GM12878 (cell line): ENCODE measurements at regions not wholly inside any gene's neighbourhood (a gene's known extent, or its start where the extent isn't known, plus 50 kb on each side); places are given as distances from the start of the nearest gene placed in this dataset.

ENCODE experiments used
- ATAC-seq: fragments of 200-7000 bp; cut with Tn5 transposase; 3 replicates; pipeline ENCODE4 v1.9.1; 2020; ENCODE audit warnings: mild to moderate bottlenecking, moderate library complexity
- BruUV-seq: library from RNA; stranded (reverse); fragments of 400-500 nt; replicated peaks from 2 replicates; lab custom pipeline; 2021; lab: Mats Ljungman, UMichigan
- CTCF ChIA-PET: fragments of 300-600 bp; sonication (Branson Sonifier 250); formaldehyde crosslinking; extraction: SDS; loops from one replicate; lab custom pipeline; 2021; ENCODE audit warnings: inconsistent platforms; lab: Yijun Ruan, JAX
- POLR2A ChIA-PET: fragments of 350-600 bp; formaldehyde crosslinking; extraction: SDS; loops from one replicate; lab custom pipeline; 2021; ENCODE audit warnings: inconsistent platforms; lab: Charles Lee
- RAD21 ChIA-PET: fragments of 300-600 bp; sonication (Branson Sonifier 250); formaldehyde crosslinking; loops from one replicate; lab custom pipeline; 2023; ENCODE audit warnings: antibody characterized with exemption; ENCODE audit not compliant: unreplicated experiment; lab: Charles Lee
- SMC1A ChIA-PET: fragments of 300-600 bp; sonication (Branson Sonifier 250); formaldehyde crosslinking; loops from one replicate; lab custom pipeline; 2023; ENCODE audit not compliant: unreplicated experiment, uncharacterized antibody; lab: Charles Lee
- DNase-seq: peaks from one replicate; pipeline ENCODE4 v3.0.0-alpha.2; 2011; ENCODE audit warnings: low read depth, low spot score
- FAIRE-seq: peaks from 3 replicates; lab custom pipeline; 2011; peaks lifted over from hg19 to GRCh38; lab: Jason Lieb, UNC
- H2AFZ ChIP-seq: 2 replicates; pipeline ENCODE4 v1.6.0; 2011; ENCODE audit warnings: low read depth, low read length, control low read depth; ENCODE audit not compliant: control insufficient read depth
- H3K27ac ChIP-seq: 2 replicates; pipeline ENCODE4 v1.5.1; 2011; ENCODE audit warnings: control low read depth; ENCODE audit not compliant: control insufficient read depth, insufficient read depth
- H3K27me3 ChIP-seq, 2 experiments: replicated peaks in 1 of 2; 2 replicates each; pipeline versions ENCODE4 v1.6.0 to v1.6.1; 2011; ENCODE audit warnings: low read length in 1 of 2; ENCODE audit not compliant: control insufficient read depth in 2 of 2, insufficient read depth in 2 of 2
- H3K36me3 ChIP-seq, 2 experiments: 2 replicates each; pipeline ENCODE4 v1.5.1; 2011; ENCODE audit warnings: low read length in 1 of 2; ENCODE audit not compliant: control insufficient read depth in 2 of 2, insufficient read depth in 2 of 2
- H3K4me1 ChIP-seq: 2 replicates; pipeline ENCODE4 v1.6.1; 2011; ENCODE audit warnings: mild to moderate bottlenecking, low read length, moderate library complexity, mixed read lengths; ENCODE audit not compliant: control insufficient read depth, insufficient read depth
- H3K4me2 ChIP-seq: 2 replicates; pipeline ENCODE4 v1.6.0; 2011; ENCODE audit warnings: control low read depth; ENCODE audit not compliant: control insufficient read depth, insufficient read depth
- H3K4me3 ChIP-seq: fragments of 200-600 bp; sonication (generic); 2 replicates; pipeline ENCODE4 v1.5.1; 2016
- H3K79me2 ChIP-seq: 2 replicates; pipeline ENCODE4 v1.6.0; 2011; ENCODE audit warnings: low read length; ENCODE audit not compliant: control insufficient read depth, insufficient read depth
- H3K9ac ChIP-seq: 2 replicates; pipeline ENCODE4 v1.8.0; 2011; ENCODE audit warnings: low read length, control low read depth, mixed read lengths; ENCODE audit not compliant: control insufficient read depth, insufficient read depth
- H3K9me3 ChIP-seq: replicated peaks from 3 replicates; pipeline ENCODE4 v1.5.1; 2011; ENCODE audit warnings: mild to moderate bottlenecking, low read length; ENCODE audit not compliant: control insufficient read depth, insufficient read depth
- H4K20me1 ChIP-seq: 2 replicates; pipeline ENCODE4 v1.6.0; 2011; ENCODE audit not compliant: control insufficient read depth, insufficient read depth
- BRCA1 ChIP-seq: IDR thresholded peaks from 2 replicates; pipeline ENCODE4 v1.6.1; 2011; ENCODE audit warnings: low read depth, low read length, improper control_type of control experiment
- SUPT20H ChIP-seq: IDR thresholded peaks from 2 replicates; pipeline ENCODE4 v1.6.1; 2011; ENCODE audit warnings: low read depth, mild to moderate bottlenecking, low read length, moderate library complexity, borderline replicate concordance; ENCODE audit not compliant: control insufficient read depth
- TCF7 ChIP-seq: IDR thresholded peaks from 2 replicates; pipeline ENCODE4 v1.6.1; 2014; ENCODE audit warnings: antibody characterized with exemption, borderline replicate concordance
- ZNF622 ChIP-seq: fragments of 450-650 bp; IDR thresholded peaks from 2 replicates; pipeline ENCODE4 v1.6.1; 2017; ENCODE audit warnings: mild to moderate bottlenecking, inconsistent platforms
- WGBS: methylation state at CpG from one replicate; pipeline ENCODE4 v1.1.6; 2016; ENCODE audit warnings: low lambda C conversion rate; ENCODE audit not compliant: insufficient replicate concordance, insufficient coverage; ENCODE audit errors: missing lambda C conversion rate; 5-methylcytosine and 5-hydroxymethylcytosine counted together
- in situ Hi-C: fragments of 300-500 bp; cut with MboI; formaldehyde crosslinking; loops from 9 replicates; pipeline ENCODE4 v1.14.3; 2018; ENCODE audit warnings: mixed read lengths
- intact Hi-C: fragments of 100-400 bp; cut with micrococcal nuclease; formaldehyde crosslinking; loops from one replicate; pipeline ENCODE4 v1.14.2; 2022; ENCODE audit not compliant: unreplicated experiment
- TF ChIP-seq, protein P1 (sequence below): fragments of 450-650 bp; IDR thresholded peaks from 2 replicates; pipeline ENCODE4 v1.6.1; 2018; ENCODE audit warnings: mild to moderate bottlenecking, low read depth, moderate library complexity; ENCODE audit not compliant: partially characterized antibody
- TF ChIP-seq, protein P2 (sequence below): fragments of 450-650 bp; IDR thresholded peaks from 2 replicates; pipeline ENCODE4 v1.6.1; 2018; ENCODE audit warnings: borderline replicate concordance, mild to moderate bottlenecking; ENCODE audit not compliant: partially characterized antibody

DNA sequence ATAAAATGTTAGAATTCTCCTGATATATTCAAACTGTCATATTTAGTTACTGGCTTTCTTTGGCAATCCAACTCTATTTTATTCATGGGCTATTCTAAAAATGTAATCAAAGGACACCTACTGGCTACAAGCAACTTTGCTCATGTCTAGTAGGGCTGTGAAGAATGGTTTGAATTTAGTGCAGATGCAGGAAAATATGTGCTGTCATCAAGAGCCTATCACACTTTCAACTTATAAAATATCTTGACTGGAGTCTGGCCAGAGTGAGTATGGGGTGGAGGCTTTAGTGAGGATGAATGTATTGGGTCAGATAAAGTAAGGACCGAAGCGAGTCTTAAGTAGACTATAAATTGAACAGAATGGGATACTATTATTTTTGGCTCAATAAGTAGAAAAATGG is 343.4 kb upstream of the SPRED2 start:
- BruUV-seq, result no TSS peak
- ATAC-seq, result no peak
- H3K27ac ChIP-seq, result no peak overlapping the region
- ChIA-PET POLR2A (no interaction called here), RAD21 (no interaction called here), SMC1A (no interaction called here), CTCF (no interaction called here)
- H3K36me3 ChIP-seq, result no peaks in the 10 kb centered on the region
- no peaks in the 10 kb centered on the region for H4K20me1 ChIP-seq
- no peak overlapping the region for H3K9ac ChIP-seq
- no peak overlapping the region for H3K4me3 ChIP-seq
- H2AFZ ChIP-seq, result no peak overlapping the region
- intact Hi-C loops, result no loop called here
- no peak for DNase-seq
- FAIRE-seq, result no peak
- H3K4me1 ChIP-seq, result no peaks in the 10 kb centered on the region
- WGBS, result 2% methylated on average over 2 of the region's 2 CpGs
- no peaks in the 10 kb centered on the region for H3K27me3 ChIP-seq
- no peaks in the 10 kb centered on the region for H3K79me2 ChIP-seq
- H3K9me3 ChIP-seq, result no peaks in the 10 kb centered on the region
- in situ Hi-C loops, result no loop called here
- no peak overlapping the region for H3K4me2 ChIP-seq
- TF ChIP-seq BRCA1 (no peak), TCF7 (no peak), ZNF622 (no peak)

DNA sequence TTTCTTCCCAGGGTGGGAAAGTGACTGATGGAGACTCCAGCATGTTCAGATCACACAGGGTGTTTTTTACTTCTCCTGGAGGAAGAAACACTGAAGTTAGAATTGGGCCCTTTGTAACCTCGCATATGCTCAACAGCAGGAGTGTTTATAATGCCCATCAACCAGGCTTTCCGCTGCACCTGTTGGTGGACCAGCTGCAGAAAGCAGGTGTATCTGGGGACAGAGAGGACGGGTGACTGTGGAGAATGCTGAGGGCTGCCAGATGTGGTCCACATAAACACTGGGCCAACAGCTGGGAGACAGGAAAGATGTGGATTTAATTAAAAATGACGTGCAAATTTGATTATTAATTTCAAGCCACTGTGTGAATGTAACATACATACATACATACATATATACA is 335.5 kb upstream of the SPRED2 start:
- Histone ChIP-seq H3K36me3 (no peaks in the 10 kb centered on the region), H4K20me1 (no peaks in the 10 kb centered on the region), H3K9me3 (no peaks in the 10 kb centered on the region), H3K27ac (no peak overlapping the region), H3K4me1 (no peaks in the 10 kb centered on the region), H3K4me3 (no peak overlapping the region), H3K79me2 (no peaks in the 10 kb centered on the region)
- in situ Hi-C loops, result no loop called here
- no TSS peak for BruUV-seq
- intact Hi-C loops, result no loop called here
- ATAC-seq, result no peak
- ChIA-PET CTCF (no interaction called here), POLR2A (no interaction called here)
- TF ChIP-seq, protein P1, sequence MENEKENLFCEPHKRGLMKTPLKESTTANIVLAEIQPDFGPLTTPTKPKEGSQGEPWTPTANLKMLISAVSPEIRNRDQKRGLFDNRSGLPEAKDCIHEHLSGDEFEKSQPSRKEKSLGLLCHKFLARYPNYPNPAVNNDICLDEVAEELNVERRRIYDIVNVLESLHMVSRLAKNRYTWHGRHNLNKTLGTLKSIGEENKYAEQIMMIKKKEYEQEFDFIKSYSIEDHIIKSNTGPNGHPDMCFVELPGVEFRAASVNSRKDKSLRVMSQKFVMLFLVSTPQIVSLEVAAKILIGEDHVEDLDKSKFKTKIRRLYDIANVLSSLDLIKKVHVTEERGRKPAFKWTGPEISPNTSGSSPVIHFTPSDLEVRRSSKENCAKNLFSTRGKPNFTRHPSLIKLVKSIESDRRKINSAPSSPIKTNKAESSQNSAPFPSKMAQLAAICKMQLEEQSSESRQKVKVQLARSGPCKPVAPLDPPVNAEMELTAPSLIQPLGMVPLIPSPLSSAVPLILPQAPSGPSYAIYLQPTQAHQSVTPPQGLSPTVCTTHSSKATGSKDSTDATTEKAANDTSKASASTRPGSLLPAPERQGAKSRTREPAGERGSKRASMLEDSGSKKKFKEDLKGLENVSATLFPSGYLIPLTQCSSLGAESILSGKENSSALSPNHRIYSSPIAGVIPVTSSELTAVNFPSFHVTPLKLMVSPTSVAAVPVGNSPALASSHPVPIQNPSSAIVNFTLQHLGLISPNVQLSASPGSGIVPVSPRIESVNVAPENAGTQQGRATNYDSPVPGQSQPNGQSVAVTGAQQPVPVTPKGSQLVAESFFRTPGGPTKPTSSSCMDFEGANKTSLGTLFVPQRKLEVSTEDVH, result no peak
- TF ChIP-seq SUPT20H (no peak), TCF7 (no peak)
- TF ChIP-seq, protein P2, sequence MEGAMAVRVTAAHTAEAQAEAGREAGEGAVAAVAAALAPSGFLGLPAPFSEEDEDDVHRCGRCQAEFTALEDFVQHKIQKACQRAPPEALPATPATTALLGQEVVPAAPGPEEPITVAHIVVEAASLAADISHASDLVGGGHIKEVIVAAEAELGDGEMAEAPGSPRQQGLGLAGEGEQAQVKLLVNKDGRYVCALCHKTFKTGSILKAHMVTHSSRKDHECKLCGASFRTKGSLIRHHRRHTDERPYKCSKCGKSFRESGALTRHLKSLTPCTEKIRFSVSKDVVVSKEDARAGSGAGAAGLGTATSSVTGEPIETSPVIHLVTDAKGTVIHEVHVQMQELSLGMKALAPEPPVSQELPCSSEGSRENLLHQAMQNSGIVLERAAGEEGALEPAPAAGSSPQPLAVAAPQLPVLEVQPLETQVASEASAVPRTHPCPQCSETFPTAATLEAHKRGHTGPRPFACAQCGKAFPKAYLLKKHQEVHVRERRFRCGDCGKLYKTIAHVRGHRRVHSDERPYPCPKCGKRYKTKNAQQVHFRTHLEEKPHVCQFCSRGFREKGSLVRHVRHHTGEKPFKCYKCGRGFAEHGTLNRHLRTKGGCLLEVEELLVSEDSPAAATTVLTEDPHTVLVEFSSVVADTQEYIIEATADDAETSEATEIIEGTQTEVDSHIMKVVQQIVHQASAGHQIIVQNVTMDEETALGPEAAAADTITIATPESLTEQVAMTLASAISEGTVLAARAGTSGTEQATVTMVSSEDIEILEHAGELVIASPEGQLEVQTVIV, result no peak
- TF ChIP-seq, all 136 proteins: peak for 0
- ChIA-PET SMC1A (no interaction called here), RAD21 (no interaction called here)
- no peak overlapping the region for H3K4me2 ChIP-seq
- no peak for FAIRE-seq
- H2AFZ ChIP-seq, result no peak overlapping the region
- no peaks in the 10 kb centered on the region; a peak in 1 of 4 replicates for H3K27me3 ChIP-seq
- no peak overlapping the region for H3K9ac ChIP-seq
- WGBS, result 20% methylated on average over 4 of the region's 4 CpGs
- no peak for DNase-seq
